GM23338 (cell line): ENCODE measurements at regions not wholly inside any gene's neighbourhood (a gene's known extent, or its start where the extent isn't known, plus 50 kb on each side); places are given as distances from the start of the nearest gene placed in this dataset.

Experiments used
- ATAC-seq: fragments of 200-7000 bp; cut with Tn5 transposase; 3 replicates; pipeline ENCODE4 v1.9.1; 2020
- DNase-seq: peaks from one replicate; pipeline ENCODE4 v3.0.0-alpha.2; 2015; ENCODE audit warnings: low spot score
- H2AFZ ChIP-seq: fragments of 200-600 bp; sonication (generic); 2 replicates; pipeline ENCODE4 v1.8.0; 2016; ENCODE audit warnings: antibody characterized with exemption, mild to moderate bottlenecking, moderate library complexity
- H3F3A ChIP-seq: fragments of 200-600 bp; sonication (generic); replicated peaks from 2 replicates; pipeline ENCODE4 v1.8.0; 2017; ENCODE audit warnings: antibody characterized with exemption, mixed run types, low read depth
- H3K27ac ChIP-seq: fragments of 200-600 bp; sonication (generic); 2 replicates; pipeline ENCODE4 v1.6.1; 2016; ENCODE audit warnings: low read depth
- H3K27me3 ChIP-seq: fragments of 200-600 bp; sonication (generic); 2 replicates; pipeline ENCODE4 v1.8.0; 2016; ENCODE audit warnings: mild to moderate bottlenecking, mixed run types, moderate library complexity; ENCODE audit not compliant: insufficient read depth
- H3K36me3 ChIP-seq: fragments of 200-600 bp; sonication (generic); 2 replicates; pipeline ENCODE4 v1.8.0; 2016; ENCODE audit warnings: mild to moderate bottlenecking; ENCODE audit not compliant: insufficient read depth
- H3K4me1 ChIP-seq: fragments of 200-600 bp; sonication (generic); 2 replicates; pipeline ENCODE4 v1.8.0; 2016; ENCODE audit warnings: mild to moderate bottlenecking, moderate library complexity; ENCODE audit not compliant: insufficient read depth
- H3K4me2 ChIP-seq: fragments of 200-600 bp; sonication (generic); 2 replicates; pipeline ENCODE4 v1.7.1; 2017; ENCODE audit warnings: mixed run types
- H3K4me3 ChIP-seq: fragments of 200-600 bp; sonication (generic); 2 replicates; pipeline ENCODE4 v1.6.1; 2016; ENCODE audit warnings: mixed run types
- H3K79me2 ChIP-seq: fragments of 200-600 bp; sonication (generic); replicated peaks from 2 replicates; pipeline ENCODE4 v1.8.0; 2017; ENCODE audit warnings: mild to moderate bottlenecking; ENCODE audit not compliant: insufficient read depth
- H3K9me2 ChIP-seq: fragments of 200-600 bp; sonication (generic); 2 replicates; pipeline ENCODE4 v1.8.0; 2017; ENCODE audit not compliant: insufficient read depth
- H4K20me1 ChIP-seq: fragments of 200-600 bp; sonication (generic); replicated peaks from 2 replicates; pipeline ENCODE4 v1.8.0; 2017; ENCODE audit warnings: mild to moderate bottlenecking; ENCODE audit not compliant: insufficient read depth
- H3K27ac Mint-ChIP-seq: 2 replicates; pipeline ENCODE4 v1.8.0; 2020; ENCODE audit warnings: inconsistent platforms, mild to moderate bottlenecking, moderate library complexity, mixed read lengths
- H3K27me3 Mint-ChIP-seq: 3 replicates; pipeline ENCODE4 v1.8.0; 2022; ENCODE audit warnings: low read depth, mild to moderate bottlenecking, moderate library complexity, mixed read lengths, inconsistent platforms; ENCODE audit not compliant: insufficient read depth, poor library complexity
- H3K36me3 Mint-ChIP-seq: 3 replicates; pipeline ENCODE4 v1.8.0; 2021; ENCODE audit warnings: low read depth, mild to moderate bottlenecking, inconsistent platforms, moderate library complexity, mixed read lengths
- H3K4me1 Mint-ChIP-seq: 3 replicates; pipeline ENCODE4 v1.8.0; 2020; ENCODE audit warnings: mild to moderate bottlenecking, inconsistent platforms, mixed read lengths
- H3K4me3 Mint-ChIP-seq: 3 replicates; pipeline ENCODE4 v1.8.0; 2021; ENCODE audit warnings: moderate library complexity, mild to moderate bottlenecking, inconsistent platforms, mixed read lengths
- H3K9me3 Mint-ChIP-seq: 3 replicates; pipeline ENCODE4 v1.8.0; 2020; ENCODE audit warnings: moderate library complexity, mild to moderate bottlenecking, inconsistent platforms, mixed read lengths
- CREB1 ChIP-seq: fragments of 250-450 bp; sonication (Bioruptor Pico); IDR thresholded peaks from 2 replicates; pipeline ENCODE4 v1.5.0; 2020; ENCODE audit warnings: low read depth, mild to moderate bottlenecking, moderate library complexity
- EZH2 ChIP-seq: fragments of 200-600 bp; sonication (generic); IDR thresholded peaks from one replicate; pipeline ENCODE4 v1.8.0; 2017; ENCODE audit warnings: antibody characterized with exemption, mild to moderate bottlenecking, low read depth; ENCODE audit not compliant: unreplicated experiment
- EZH2phosphoT487 ChIP-seq: fragments of 200-600 bp; sonication (generic); IDR thresholded peaks from one replicate; pipeline ENCODE4 v1.8.1; 2018; ENCODE audit warnings: antibody characterized with exemption; ENCODE audit not compliant: unreplicated experiment
- JUNB ChIP-seq: IDR thresholded peaks from one replicate; pipeline ENCODE4 v1.6.1; 2016; ENCODE audit warnings: antibody characterized with exemption; ENCODE audit not compliant: unreplicated experiment
- NANOG ChIP-seq: IDR thresholded peaks from 2 replicates; pipeline ENCODE4 v1.6.1; 2016; ENCODE audit warnings: antibody characterized with exemption, borderline replicate concordance
- POLR2AphosphoS5 ChIP-seq: IDR thresholded peaks from 2 replicates; pipeline ENCODE4 v1.6.1; 2016; ENCODE audit warnings: antibody characterized with exemption, low read depth
- STAT1 ChIP-seq: IDR thresholded peaks from one replicate; pipeline ENCODE4 v1.6.1; 2016; ENCODE audit warnings: antibody characterized with exemption; ENCODE audit not compliant: unreplicated experiment
- ZNF114 ChIP-seq: fragments of 250-450 bp; sonication (Bioruptor Pico); IDR thresholded peaks from 2 replicates; pipeline ENCODE4 v1.5.0; 2020; ENCODE audit warnings: mild to moderate bottlenecking, moderate library complexity
- ZNF331 ChIP-seq: fragments of 250-450 bp; sonication (Bioruptor Pico); IDR thresholded peaks from 2 replicates; pipeline ENCODE4 v1.5.0; 2020; ENCODE audit warnings: low read depth, mild to moderate bottlenecking, moderate library complexity
- TF ChIP-seq, protein P1 (sequence below), 2 experiments: fragments of 200-600 bp in 1 of 2; sonication (generic) in 1 of 2; conservative IDR thresholded peaks; 2 replicates each; pipeline versions ENCODE4 v1.5.1 to v1.6.1; 2016 to 2017; ENCODE audit warnings: antibody characterized with exemption in 2 of 2, low read depth in 2 of 2, mild to moderate bottlenecking in 2 of 2, moderate library complexity in 1 of 2
- TF ChIP-seq, protein P2 (sequence below): IDR thresholded peaks from one replicate; pipeline ENCODE4 v1.6.1; 2018; ENCODE audit warnings: antibody characterized with exemption; ENCODE audit not compliant: unreplicated experiment
- TF ChIP-seq, protein P3 (sequence below): IDR thresholded peaks from 2 replicates; pipeline ENCODE4 v1.6.1; 2016; ENCODE audit warnings: antibody characterized with exemption
- TF ChIP-seq, protein P4 (sequence below): fragments of 250-450 bp; sonication (Bioruptor Pico); IDR thresholded peaks from 2 replicates; pipeline ENCODE4 v1.5.0; 2020; ENCODE audit warnings: mild to moderate bottlenecking, moderate library complexity

DNA sequence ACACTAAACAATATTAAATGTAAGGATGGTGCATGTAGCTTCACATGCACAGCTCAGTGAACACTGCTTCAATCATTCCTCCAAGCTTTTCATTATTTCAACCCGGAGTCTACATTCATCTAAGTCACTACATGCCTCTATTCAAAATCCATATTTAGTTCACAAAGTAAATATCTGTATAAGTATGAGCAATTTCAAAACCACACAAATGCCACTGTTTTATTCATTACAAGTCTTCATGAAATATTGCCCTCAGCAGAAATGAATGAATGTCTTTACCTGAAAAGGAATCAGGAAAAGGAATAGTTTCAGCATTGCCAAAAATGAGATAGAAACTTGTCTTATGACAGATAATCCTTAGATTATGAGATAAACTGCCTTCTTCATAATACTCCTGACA lies 149.4 kb downstream of the SLC38A4 start:
- H3F3A ChIP-seq, result no peaks in the 10 kb centered on the region
- ATAC-seq (no peak), DNase-seq (no peak)
- peaks cover 21% of the 10 kb centered on the region for H3K36me3 Mint-ChIP-seq
- H3K27me3 ChIP-seq, result no peaks in the 10 kb centered on the region
- H3K9me3 Mint-ChIP-seq, result peaks cover 4% of the 10 kb centered on the region; the same call in 2 of the 3 replicates
- H3K4me3 Mint-ChIP-seq, result no peak overlapping the region
- peaks cover 29% of the 10 kb centered on the region for H3K4me1 ChIP-seq
- peaks cover 41% of the 10 kb centered on the region for H3K4me1 Mint-ChIP-seq
- no peaks in the 10 kb centered on the region for H3K27me3 Mint-ChIP-seq
- no peak overlapping the region for H3K27ac Mint-ChIP-seq
- no peak overlapping the region for H3K4me2 ChIP-seq
- TF ChIP-seq NANOG (no peak), EZH2 (no peak), CREB1 (CRISPR knock-in tag) (no peak), STAT1 (no peak), EZH2phosphoT487 (no peak), POLR2AphosphoS5 (no peak), ZNF331 (no peak), JUNB (no peak), ZNF114 (CRISPR knock-in tag) (no peak)
- TF ChIP-seq, protein P1, sequence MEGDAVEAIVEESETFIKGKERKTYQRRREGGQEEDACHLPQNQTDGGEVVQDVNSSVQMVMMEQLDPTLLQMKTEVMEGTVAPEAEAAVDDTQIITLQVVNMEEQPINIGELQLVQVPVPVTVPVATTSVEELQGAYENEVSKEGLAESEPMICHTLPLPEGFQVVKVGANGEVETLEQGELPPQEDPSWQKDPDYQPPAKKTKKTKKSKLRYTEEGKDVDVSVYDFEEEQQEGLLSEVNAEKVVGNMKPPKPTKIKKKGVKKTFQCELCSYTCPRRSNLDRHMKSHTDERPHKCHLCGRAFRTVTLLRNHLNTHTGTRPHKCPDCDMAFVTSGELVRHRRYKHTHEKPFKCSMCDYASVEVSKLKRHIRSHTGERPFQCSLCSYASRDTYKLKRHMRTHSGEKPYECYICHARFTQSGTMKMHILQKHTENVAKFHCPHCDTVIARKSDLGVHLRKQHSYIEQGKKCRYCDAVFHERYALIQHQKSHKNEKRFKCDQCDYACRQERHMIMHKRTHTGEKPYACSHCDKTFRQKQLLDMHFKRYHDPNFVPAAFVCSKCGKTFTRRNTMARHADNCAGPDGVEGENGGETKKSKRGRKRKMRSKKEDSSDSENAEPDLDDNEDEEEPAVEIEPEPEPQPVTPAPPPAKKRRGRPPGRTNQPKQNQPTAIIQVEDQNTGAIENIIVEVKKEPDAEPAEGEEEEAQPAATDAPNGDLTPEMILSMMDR (conservative IDR thresholded peaks at IDR 0.05; ENCODE audit: low read depth in 2 of 2), result no peak
- TF ChIP-seq, protein P2, sequence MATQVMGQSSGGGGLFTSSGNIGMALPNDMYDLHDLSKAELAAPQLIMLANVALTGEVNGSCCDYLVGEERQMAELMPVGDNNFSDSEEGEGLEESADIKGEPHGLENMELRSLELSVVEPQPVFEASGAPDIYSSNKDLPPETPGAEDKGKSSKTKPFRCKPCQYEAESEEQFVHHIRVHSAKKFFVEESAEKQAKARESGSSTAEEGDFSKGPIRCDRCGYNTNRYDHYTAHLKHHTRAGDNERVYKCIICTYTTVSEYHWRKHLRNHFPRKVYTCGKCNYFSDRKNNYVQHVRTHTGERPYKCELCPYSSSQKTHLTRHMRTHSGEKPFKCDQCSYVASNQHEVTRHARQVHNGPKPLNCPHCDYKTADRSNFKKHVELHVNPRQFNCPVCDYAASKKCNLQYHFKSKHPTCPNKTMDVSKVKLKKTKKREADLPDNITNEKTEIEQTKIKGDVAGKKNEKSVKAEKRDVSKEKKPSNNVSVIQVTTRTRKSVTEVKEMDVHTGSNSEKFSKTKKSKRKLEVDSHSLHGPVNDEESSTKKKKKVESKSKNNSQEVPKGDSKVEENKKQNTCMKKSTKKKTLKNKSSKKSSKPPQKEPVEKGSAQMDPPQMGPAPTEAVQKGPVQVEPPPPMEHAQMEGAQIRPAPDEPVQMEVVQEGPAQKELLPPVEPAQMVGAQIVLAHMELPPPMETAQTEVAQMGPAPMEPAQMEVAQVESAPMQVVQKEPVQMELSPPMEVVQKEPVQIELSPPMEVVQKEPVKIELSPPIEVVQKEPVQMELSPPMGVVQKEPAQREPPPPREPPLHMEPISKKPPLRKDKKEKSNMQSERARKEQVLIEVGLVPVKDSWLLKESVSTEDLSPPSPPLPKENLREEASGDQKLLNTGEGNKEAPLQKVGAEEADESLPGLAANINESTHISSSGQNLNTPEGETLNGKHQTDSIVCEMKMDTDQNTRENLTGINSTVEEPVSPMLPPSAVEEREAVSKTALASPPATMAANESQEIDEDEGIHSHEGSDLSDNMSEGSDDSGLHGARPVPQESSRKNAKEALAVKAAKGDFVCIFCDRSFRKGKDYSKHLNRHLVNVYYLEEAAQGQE, result no peak
- TF ChIP-seq, protein P3, sequence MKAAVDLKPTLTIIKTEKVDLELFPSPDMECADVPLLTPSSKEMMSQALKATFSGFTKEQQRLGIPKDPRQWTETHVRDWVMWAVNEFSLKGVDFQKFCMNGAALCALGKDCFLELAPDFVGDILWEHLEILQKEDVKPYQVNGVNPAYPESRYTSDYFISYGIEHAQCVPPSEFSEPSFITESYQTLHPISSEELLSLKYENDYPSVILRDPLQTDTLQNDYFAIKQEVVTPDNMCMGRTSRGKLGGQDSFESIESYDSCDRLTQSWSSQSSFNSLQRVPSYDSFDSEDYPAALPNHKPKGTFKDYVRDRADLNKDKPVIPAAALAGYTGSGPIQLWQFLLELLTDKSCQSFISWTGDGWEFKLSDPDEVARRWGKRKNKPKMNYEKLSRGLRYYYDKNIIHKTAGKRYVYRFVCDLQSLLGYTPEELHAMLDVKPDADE, result no peak
- TF ChIP-seq, protein P4, sequence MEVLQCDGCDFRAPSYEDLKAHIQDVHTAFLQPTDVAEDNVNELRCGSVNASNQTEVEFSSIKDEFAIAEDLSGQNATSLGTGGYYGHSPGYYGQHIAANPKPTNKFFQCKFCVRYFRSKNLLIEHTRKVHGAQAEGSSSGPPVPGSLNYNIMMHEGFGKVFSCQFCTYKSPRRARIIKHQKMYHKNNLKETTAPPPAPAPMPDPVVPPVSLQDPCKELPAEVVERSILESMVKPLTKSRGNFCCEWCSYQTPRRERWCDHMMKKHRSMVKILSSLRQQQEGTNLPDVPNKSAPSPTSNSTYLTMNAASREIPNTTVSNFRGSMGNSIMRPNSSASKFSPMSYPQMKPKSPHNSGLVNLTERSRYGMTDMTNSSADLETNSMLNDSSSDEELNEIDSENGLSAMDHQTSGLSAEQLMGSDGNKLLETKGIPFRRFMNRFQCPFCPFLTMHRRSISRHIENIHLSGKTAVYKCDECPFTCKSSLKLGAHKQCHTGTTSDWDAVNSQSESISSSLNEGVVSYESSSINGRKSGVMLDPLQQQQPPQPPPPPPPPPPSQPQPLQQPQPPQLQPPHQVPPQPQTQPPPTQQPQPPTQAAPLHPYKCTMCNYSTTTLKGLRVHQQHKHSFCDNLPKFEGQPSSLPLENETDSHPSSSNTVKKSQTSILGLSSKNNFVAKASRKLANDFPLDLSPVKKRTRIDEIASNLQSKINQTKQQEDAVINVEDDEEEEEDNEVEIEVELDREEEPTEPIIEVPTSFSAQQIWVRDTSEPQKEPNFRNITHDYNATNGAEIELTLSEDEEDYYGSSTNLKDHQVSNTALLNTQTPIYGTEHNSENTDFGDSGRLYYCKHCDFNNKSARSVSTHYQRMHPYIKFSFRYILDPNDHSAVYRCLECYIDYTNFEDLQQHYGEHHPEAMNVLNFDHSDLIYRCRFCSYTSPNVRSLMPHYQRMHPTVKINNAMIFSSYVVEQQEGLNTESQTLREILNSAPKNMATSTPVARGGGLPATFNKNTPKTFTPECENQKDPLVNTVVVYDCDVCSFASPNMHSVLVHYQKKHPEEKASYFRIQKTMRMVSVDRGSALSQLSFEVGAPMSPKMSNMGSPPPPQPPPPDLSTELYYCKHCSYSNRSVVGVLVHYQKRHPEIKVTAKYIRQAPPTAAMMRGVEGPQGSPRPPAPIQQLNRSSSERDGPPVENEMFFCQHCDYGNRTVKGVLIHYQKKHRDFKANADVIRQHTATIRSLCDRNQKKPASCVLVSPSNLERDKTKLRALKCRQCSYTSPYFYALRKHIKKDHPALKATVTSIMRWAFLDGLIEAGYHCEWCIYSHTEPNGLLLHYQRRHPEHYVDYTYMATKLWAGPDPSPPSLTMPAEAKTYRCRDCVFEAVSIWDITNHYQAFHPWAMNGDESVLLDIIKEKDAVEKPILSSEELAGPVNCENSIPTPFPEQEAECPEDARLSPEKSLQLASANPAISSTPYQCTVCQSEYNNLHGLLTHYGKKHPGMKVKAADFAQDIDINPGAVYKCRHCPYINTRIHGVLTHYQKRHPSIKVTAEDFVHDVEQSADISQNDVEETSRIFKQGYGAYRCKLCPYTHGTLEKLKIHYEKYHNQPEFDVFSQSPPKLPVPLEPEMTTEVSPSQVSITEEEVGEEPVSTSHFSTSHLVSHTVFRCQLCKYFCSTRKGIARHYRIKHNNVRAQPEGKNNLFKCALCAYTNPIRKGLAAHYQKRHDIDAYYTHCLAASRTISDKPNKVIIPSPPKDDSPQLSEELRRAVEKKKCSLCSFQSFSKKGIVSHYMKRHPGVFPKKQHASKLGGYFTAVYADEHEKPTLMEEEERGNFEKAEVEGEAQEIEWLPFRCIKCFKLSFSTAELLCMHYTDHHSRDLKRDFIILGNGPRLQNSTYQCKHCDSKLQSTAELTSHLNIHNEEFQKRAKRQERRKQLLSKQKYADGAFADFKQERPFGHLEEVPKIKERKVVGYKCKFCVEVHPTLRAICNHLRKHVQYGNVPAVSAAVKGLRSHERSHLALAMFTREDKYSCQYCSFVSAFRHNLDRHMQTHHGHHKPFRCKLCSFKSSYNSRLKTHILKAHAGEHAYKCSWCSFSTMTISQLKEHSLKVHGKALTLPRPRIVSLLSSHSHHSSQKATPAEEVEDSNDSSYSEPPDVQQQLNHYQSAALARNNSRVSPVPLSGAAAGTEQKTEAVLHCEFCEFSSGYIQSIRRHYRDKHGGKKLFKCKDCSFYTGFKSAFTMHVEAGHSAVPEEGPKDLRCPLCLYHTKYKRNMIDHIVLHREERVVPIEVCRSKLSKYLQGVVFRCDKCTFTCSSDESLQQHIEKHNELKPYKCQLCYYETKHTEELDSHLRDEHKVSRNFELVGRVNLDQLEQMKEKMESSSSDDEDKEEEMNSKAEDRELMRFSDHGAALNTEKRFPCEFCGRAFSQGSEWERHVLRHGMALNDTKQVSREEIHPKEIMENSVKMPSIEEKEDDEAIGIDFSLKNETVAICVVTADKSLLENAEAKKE (CRISPR knock-in tag), result no peak
- no peak overlapping the region for H3K27ac ChIP-seq
- no peaks in the 10 kb centered on the region for H3K79me2 ChIP-seq
- peaks cover 5% of the 10 kb centered on the region; the same call in 1 of the 2 replicates for H3K9me2 ChIP-seq
- no peaks in the 10 kb centered on the region for H3K36me3 ChIP-seq
- H4K20me1 ChIP-seq, result no peaks in the 10 kb centered on the region
- no peak overlapping the region for H2AFZ ChIP-seq
- H3K4me3 ChIP-seq, result no peak overlapping the region
